Liver (tissue), 8 donors: ENCODE measurements at regions not wholly inside any gene's neighbourhood (a gene's known extent, or its start where the extent isn't known, plus 50 kb on each side); places are given as distances from the start of the nearest gene placed in this dataset.

Experiments used
- DNase-seq: peaks from one replicate; pipeline ENCODE4 v3.0.0-alpha.2; 2017; ENCODE audit warnings: low spot score
- H3K27ac ChIP-seq, 2 donors: one replicate each; pipeline ENCODE4 v1.7.0; 2013; ENCODE audit warnings: inconsistent platforms in 2 of 2, low read length in 2 of 2, control low read depth in 1 of 2, low read depth in 1 of 2, mild to moderate bottlenecking in 1 of 2
- H3K27me3 ChIP-seq, 4 donors: one replicate each; pipeline versions ENCODE4 v1.6.1 to v1.7.0; 2013; ENCODE audit warnings: low read length in 3 of 4, inconsistent platforms in 1 of 4, mild to moderate bottlenecking in 1 of 4, moderate library complexity in 1 of 4; ENCODE audit not compliant: control insufficient read depth in 4 of 4, insufficient read depth in 4 of 4
- H3K36me3 ChIP-seq, 4 donors: one replicate each; pipeline versions ENCODE4 v1.6.1 to v1.7.0; 2013; ENCODE audit warnings: low read length in 3 of 4, mild to moderate bottlenecking in 3 of 4, low read depth in 1 of 4, moderate library complexity in 1 of 4; ENCODE audit not compliant: control insufficient read depth in 4 of 4, insufficient read depth in 3 of 4
- H3K4me1 ChIP-seq, 4 donors: one replicate each; pipeline versions ENCODE4 v1.6.1 to v1.7.0; 2013; ENCODE audit warnings: low read length in 3 of 4, mild to moderate bottlenecking in 3 of 4, moderate library complexity in 1 of 4; ENCODE audit not compliant: control insufficient read depth in 4 of 4, insufficient read depth in 4 of 4
- H3K4me3 ChIP-seq, 3 donors: one replicate each; pipeline versions ENCODE4 v1.6.1 to v1.7.0; 2013; ENCODE audit warnings: low read length in 3 of 3, control low read depth in 1 of 3, low read depth in 1 of 3, mild to moderate bottlenecking in 1 of 3
- H3K9ac ChIP-seq, 2 donors: one replicate each; pipeline ENCODE4 v1.7.0; 2013; ENCODE audit warnings: low read length in 2 of 2, mild to moderate bottlenecking in 2 of 2, moderate library complexity in 2 of 2, control low read depth in 1 of 2, low read depth in 1 of 2
- H3K9me3 ChIP-seq, 4 donors: one replicate each; pipeline versions ENCODE4 v1.6.1 to v1.7.0; 2013; ENCODE audit warnings: low read length in 3 of 4; ENCODE audit not compliant: control insufficient read depth in 4 of 4
- EGR1 ChIP-seq, 2 donors: IDR thresholded peaks; 2 replicates each; pipeline ENCODE4 v1.6.1; 2016 to 2018; ENCODE audit warnings: antibody characterized with exemption in 2 of 2, low read depth in 2 of 2
- FOXA1 ChIP-seq: IDR thresholded peaks from 2 replicates; pipeline ENCODE4 v1.6.1; 2016; ENCODE audit warnings: antibody characterized with exemption
- FOXA2 ChIP-seq: IDR thresholded peaks from 2 replicates; pipeline ENCODE4 v1.6.1; 2016; ENCODE audit warnings: antibody characterized with exemption
- GABPA ChIP-seq, 2 donors: IDR thresholded peaks in 1 of 2; conservative IDR thresholded peaks in 1 of 2; 2 replicates each; pipeline ENCODE4 v1.6.1; 2016; ENCODE audit warnings: antibody characterized with exemption in 2 of 2, mild to moderate bottlenecking in 1 of 2, moderate library complexity in 1 of 2
- HNF4A ChIP-seq, 2 donors: conservative IDR thresholded peaks; 2 replicates each; pipeline ENCODE4 v1.6.1; 2016; ENCODE audit warnings: antibody characterized with exemption in 2 of 2, mild to moderate bottlenecking in 2 of 2
- HNF4G ChIP-seq: IDR thresholded peaks from 2 replicates; pipeline ENCODE4 v1.6.1; 2016; ENCODE audit warnings: antibody characterized with exemption
- JUND ChIP-seq, 2 donors: IDR thresholded peaks; 2 replicates each; pipeline ENCODE4 v1.6.1; 2016; ENCODE audit warnings: antibody characterized with exemption in 2 of 2
- NR2F2 ChIP-seq: IDR thresholded peaks from 2 replicates; pipeline ENCODE4 v1.6.1; 2016; ENCODE audit warnings: antibody characterized with exemption
- RAD21 ChIP-seq, 2 donors: IDR thresholded peaks; 2 replicates each; pipeline ENCODE4 v1.6.1; 2016; ENCODE audit warnings: antibody characterized with exemption in 2 of 2, mild to moderate bottlenecking in 2 of 2
- SP1 ChIP-seq: IDR thresholded peaks from 2 replicates; pipeline ENCODE4 v1.6.1; 2018; ENCODE audit warnings: antibody characterized with exemption, mild to moderate bottlenecking
- TAF1 ChIP-seq: conservative IDR thresholded peaks from 2 replicates; pipeline ENCODE4 v1.6.1; 2016; ENCODE audit warnings: antibody characterized with exemption, mild to moderate bottlenecking
- YY1 ChIP-seq: IDR thresholded peaks from 2 replicates; pipeline ENCODE4 v1.6.1; 2016; ENCODE audit warnings: antibody characterized with exemption, mild to moderate bottlenecking
- WGBS: extraction: QIAGEN DNeasy Blood & Tissue Kit; methylation state at CpG from one replicate; pipeline ENCODE4 v1.1.7; 2013; 5-methylcytosine and 5-hydroxymethylcytosine counted together
- TF ChIP-seq, protein P1 (sequence below): IDR thresholded peaks from 2 replicates; pipeline ENCODE4 v1.6.1; 2016; ENCODE audit warnings: antibody characterized with exemption, mild to moderate bottlenecking
- TF ChIP-seq, protein P2 (sequence below): IDR thresholded peaks from 2 replicates; pipeline ENCODE4 v1.6.1; 2016; ENCODE audit warnings: antibody characterized with exemption
- TF ChIP-seq, protein P3 (sequence below): IDR thresholded peaks from 2 replicates; pipeline ENCODE4 v1.6.1; 2016; ENCODE audit warnings: antibody characterized with exemption
- TF ChIP-seq, protein P4 (sequence below): fragments of 150-350 bp; IDR thresholded peaks from 2 replicates; pipeline ENCODE4 v1.5.1; 2017; ENCODE audit warnings: improper control_type of control experiment, low read depth, low read length; ENCODE audit not compliant: missing input control
- TF ChIP-seq, protein P5 (sequence below): IDR thresholded peaks from 2 replicates; pipeline ENCODE4 v1.6.1; 2016; ENCODE audit warnings: antibody characterized with exemption
- donor health status: healthy.
- donor health status: healthy.
- donor health status: healthy.
- donor health status: healthy.
- donor health status: healthy.

DNA sequence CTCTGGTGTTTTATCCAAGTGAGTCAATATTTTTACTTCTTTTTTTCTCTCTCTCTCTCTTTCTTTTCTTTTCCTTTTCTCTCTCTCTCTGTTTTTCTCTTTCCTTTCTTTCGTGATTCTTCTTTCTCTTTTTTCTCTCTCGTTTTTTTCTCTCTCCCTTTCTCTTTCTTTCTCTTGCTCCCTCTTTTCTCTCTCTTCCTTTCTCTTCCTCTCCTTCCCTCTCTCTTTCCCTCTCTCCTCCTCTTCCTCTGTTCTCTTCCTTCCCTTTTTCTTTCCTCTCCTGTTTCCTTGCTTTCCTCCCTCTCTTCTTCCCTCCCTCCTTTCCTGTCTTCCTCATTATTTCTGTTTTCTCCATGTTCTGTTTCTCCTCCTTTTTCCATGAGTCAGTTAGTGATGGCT, 641.5 kb downstream of the FGF9 start:
- WGBS: 65% methylated on average over 2 of the region's 2 CpGs
- Histone ChIP-seq H3K9ac (no peak overlapping the region), H3K4me3 (no peak overlapping the region)

DNA sequence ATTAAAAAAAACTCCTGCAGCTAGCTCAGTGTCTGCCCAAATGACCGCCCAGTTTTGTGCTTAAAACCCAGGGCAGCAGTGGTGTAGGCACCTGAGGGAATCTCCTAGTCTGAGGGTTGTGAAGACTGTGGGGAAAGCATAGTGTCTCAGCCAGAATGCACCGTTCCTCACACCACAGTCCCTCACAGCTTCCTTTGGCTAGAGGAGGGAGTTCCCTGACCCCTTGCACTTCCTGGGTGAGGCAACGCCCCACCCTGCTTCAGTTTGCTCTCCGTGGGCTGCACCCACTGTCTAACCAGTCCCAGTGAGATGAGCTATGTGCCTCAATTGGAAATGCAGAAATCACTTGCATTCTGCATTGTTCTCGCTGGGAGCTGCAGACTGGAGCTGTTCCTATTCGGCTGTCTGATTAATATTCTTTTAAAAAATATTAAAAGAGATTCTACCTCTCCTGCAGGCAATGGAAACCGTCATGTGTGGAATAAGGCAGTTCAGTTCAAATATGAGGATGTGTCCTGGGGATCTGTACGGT, 645.7 kb downstream of the FGF9 start:
- no peak overlapping the region for H3K27ac ChIP-seq
- no peaks in the 10 kb centered on the region for H3K9me3 ChIP-seq
- H3K4me3 ChIP-seq: no peak overlapping the region
- peaks cover 0 to 3% (median 0%) of the 10 kb centered on the region in 4 donors for H3K27me3 ChIP-seq
- WGBS: 73% methylated on average over 8 of the region's 8 CpGs
- no peaks in the 10 kb centered on the region for H3K4me1 ChIP-seq
- DNase-seq: no peak
- TF ChIP-seq, protein P1, sequence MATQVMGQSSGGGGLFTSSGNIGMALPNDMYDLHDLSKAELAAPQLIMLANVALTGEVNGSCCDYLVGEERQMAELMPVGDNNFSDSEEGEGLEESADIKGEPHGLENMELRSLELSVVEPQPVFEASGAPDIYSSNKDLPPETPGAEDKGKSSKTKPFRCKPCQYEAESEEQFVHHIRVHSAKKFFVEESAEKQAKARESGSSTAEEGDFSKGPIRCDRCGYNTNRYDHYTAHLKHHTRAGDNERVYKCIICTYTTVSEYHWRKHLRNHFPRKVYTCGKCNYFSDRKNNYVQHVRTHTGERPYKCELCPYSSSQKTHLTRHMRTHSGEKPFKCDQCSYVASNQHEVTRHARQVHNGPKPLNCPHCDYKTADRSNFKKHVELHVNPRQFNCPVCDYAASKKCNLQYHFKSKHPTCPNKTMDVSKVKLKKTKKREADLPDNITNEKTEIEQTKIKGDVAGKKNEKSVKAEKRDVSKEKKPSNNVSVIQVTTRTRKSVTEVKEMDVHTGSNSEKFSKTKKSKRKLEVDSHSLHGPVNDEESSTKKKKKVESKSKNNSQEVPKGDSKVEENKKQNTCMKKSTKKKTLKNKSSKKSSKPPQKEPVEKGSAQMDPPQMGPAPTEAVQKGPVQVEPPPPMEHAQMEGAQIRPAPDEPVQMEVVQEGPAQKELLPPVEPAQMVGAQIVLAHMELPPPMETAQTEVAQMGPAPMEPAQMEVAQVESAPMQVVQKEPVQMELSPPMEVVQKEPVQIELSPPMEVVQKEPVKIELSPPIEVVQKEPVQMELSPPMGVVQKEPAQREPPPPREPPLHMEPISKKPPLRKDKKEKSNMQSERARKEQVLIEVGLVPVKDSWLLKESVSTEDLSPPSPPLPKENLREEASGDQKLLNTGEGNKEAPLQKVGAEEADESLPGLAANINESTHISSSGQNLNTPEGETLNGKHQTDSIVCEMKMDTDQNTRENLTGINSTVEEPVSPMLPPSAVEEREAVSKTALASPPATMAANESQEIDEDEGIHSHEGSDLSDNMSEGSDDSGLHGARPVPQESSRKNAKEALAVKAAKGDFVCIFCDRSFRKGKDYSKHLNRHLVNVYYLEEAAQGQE: no peak
- TF ChIP-seq, protein P2, sequence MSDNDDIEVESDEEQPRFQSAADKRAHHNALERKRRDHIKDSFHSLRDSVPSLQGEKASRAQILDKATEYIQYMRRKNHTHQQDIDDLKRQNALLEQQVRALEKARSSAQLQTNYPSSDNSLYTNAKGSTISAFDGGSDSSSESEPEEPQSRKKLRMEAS: no peak
- TF ChIP-seq TAF1 (no peak), YY1 (no peak), FOXA2 (no peak), RAD21 (IDR thresholded peaks at IDR 0.05) (no peak), GABPA (IDR thresholded peaks at IDR 0.05 in 1 of 2, conservative IDR thresholded peaks at IDR 0.05 in 1 of 2) (no peak), HNF4A (conservative IDR thresholded peaks at IDR 0.05) (no peak), FOXA1 (no peak)
- TF ChIP-seq, protein P3, sequence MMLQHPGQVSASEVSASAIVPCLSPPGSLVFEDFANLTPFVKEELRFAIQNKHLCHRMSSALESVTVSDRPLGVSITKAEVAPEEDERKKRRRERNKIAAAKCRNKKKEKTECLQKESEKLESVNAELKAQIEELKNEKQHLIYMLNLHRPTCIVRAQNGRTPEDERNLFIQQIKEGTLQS: no peak
- TF ChIP-seq, protein P4, sequence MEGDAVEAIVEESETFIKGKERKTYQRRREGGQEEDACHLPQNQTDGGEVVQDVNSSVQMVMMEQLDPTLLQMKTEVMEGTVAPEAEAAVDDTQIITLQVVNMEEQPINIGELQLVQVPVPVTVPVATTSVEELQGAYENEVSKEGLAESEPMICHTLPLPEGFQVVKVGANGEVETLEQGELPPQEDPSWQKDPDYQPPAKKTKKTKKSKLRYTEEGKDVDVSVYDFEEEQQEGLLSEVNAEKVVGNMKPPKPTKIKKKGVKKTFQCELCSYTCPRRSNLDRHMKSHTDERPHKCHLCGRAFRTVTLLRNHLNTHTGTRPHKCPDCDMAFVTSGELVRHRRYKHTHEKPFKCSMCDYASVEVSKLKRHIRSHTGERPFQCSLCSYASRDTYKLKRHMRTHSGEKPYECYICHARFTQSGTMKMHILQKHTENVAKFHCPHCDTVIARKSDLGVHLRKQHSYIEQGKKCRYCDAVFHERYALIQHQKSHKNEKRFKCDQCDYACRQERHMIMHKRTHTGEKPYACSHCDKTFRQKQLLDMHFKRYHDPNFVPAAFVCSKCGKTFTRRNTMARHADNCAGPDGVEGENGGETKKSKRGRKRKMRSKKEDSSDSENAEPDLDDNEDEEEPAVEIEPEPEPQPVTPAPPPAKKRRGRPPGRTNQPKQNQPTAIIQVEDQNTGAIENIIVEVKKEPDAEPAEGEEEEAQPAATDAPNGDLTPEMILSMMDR: no peak
- no peak overlapping the region for H3K9ac ChIP-seq
- H3K36me3 ChIP-seq: no peaks in the 10 kb centered on the region

More for the DNA sequence above, 641.5 kb downstream of the FGF9 start:
- Histone ChIP-seq H3K36me3 (no peaks in the 10 kb centered on the region), H3K27ac (no peak overlapping the region), H3K4me1 (no peaks in the 10 kb centered on the region), H3K9me3 (no peaks in the 10 kb centered on the region), H3K27me3 (no peaks in the 10 kb centered on the region)
- TF ChIP-seq EGR1 (IDR thresholded peaks at IDR 0.05; ENCODE audit: low read depth in 2 of 2) (no peak), FOXA2 (no peak), NR2F2 (no peak), SP1 (no peak), TAF1 (no peak), HNF4G (no peak), JUND (IDR thresholded peaks at IDR 0.05) (no peak), RAD21 (IDR thresholded peaks at IDR 0.05) (no peak), FOXA1 (no peak), YY1 (no peak)
- TF ChIP-seq, protein P5, sequence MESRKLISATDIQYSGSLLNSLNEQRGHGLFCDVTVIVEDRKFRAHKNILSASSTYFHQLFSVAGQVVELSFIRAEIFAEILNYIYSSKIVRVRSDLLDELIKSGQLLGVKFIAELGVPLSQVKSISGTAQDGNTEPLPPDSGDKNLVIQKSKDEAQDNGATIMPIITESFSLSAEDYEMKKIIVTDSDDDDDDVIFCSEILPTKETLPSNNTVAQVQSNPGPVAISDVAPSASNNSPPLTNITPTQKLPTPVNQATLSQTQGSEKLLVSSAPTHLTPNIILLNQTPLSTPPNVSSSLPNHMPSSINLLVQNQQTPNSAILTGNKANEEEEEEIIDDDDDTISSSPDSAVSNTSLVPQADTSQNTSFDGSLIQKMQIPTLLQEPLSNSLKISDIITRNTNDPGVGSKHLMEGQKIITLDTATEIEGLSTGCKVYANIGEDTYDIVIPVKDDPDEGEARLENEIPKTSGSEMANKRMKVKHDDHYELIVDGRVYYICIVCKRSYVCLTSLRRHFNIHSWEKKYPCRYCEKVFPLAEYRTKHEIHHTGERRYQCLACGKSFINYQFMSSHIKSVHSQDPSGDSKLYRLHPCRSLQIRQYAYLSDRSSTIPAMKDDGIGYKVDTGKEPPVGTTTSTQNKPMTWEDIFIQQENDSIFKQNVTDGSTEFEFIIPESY: no peak
- TF ChIP-seq, protein P1: no peak
- DNase-seq: no peak
